ENCODE measurements at regions not wholly inside any gene's neighbourhood (a gene's known extent, or its start where the extent isn't known, plus 50 kb on each side); places are given as distances from the start of the nearest gene placed in this dataset.

DNA sequence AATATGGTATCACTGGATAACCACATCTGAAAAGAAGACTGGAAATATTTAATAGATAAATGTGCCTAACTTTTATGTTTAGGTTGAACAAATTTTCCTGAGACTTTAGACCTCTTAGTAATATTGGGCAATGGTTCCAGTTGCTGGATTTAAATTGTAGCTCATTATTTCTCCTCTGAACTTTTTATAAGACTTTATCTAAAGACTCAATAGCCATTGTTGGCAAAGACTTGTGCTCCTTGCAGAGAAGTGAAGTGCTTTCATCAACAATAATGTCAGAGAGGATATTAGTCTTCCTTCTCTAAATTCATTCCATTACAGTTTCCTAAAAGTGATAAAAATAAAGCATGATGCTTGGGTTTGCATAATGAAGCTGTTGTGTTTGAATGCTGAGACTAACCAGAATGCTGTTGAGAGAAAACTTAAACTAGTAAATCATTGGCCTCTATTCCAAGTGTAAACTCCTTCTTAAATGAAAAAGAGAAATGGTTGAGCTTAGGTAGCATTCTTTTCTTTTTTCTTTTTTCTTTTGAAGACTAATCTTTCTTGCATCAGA lies 200.2 kb downstream of the TMTC3 start (continued):
- TF ChIP-seq, protein P1, sequence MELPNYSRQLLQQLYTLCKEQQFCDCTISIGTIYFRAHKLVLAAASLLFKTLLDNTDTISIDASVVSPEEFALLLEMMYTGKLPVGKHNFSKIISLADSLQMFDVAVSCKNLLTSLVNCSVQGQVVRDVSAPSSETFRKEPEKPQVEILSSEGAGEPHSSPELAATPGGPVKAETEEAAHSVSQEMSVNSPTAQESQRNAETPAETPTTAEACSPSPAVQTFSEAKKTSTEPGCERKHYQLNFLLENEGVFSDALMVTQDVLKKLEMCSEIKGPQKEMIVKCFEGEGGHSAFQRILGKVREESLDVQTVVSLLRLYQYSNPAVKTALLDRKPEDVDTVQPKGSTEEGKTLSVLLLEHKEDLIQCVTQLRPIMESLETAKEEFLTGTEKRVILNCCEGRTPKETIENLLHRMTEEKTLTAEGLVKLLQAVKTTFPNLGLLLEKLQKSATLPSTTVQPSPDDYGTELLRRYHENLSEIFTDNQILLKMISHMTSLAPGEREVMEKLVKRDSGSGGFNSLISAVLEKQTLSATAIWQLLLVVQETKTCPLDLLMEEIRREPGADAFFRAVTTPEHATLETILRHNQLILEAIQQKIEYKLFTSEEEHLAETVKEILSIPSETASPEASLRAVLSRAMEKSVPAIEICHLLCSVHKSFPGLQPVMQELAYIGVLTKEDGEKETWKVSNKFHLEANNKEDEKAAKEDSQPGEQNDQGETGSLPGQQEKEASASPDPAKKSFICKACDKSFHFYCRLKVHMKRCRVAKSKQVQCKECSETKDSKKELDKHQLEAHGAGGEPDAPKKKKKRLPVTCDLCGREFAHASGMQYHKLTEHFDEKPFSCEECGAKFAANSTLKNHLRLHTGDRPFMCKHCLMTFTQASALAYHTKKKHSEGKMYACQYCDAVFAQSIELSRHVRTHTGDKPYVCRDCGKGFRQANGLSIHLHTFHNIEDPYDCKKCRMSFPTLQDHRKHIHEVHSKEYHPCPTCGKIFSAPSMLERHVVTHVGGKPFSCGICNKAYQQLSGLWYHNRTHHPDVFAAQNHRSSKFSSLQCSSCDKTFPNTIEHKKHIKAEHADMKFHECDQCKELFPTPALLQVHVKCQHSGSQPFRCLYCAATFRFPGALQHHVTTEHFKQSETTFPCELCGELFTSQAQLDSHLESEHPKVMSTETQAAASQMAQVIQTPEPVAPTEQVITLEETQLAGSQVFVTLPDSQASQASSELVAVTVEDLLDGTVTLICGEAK (IDR thresholded peaks at IDR 0.05; ENCODE audit: borderline replicate concordance) = no peak
- TF ChIP-seq HDAC2 (IDR thresholded peaks at IDR 0.05) (no peak), TBL1XR1 (IDR thresholded peaks at IDR 0.05; ENCODE audit: low read depth, low read length) (no peak)
- TF ChIP-seq, protein P2, sequence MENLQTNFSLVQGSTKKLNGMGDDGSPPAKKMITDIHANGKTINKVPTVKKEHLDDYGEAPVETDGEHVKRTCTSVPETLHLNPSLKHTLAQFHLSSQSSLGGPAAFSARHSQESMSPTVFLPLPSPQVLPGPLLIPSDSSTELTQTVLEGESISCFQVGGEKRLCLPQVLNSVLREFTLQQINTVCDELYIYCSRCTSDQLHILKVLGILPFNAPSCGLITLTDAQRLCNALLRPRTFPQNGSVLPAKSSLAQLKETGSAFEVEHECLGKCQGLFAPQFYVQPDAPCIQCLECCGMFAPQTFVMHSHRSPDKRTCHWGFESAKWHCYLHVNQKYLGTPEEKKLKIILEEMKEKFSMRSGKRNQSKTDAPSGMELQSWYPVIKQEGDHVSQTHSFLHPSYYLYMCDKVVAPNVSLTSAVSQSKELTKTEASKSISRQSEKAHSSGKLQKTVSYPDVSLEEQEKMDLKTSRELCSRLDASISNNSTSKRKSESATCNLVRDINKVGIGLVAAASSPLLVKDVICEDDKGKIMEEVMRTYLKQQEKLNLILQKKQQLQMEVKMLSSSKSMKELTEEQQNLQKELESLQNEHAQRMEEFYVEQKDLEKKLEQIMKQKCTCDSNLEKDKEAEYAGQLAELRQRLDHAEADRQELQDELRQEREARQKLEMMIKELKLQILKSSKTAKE (IDR thresholded peaks at IDR 0.05; ENCODE audit: low read depth, poor library complexity, severe bottlenecking) = no peak

DNA sequence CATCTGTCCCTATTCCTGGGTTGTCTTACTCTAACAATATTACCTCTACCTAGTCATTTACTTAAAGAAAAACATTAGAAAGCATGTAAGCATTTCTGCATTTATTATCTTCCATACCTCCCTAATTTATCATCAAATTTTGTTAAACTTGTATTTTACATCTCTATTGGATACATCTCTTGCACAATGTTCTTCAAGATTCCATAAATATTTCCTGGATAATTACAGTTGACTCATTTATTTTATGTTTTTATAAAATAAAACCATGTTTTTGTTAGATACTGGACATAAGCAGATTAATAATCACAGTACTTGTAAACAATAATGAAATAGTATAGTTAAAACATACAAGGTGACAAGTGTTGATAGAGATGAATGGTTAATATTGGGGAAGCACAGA lies 209.0 kb downstream of the TMTC3 start:
- POLR2A ChIA-PET = no interaction called here
- Histone ChIP-seq H3K36me3 (ENCODE audit: control insufficient read depth in 2 of 2, insufficient read depth in 2 of 2, low read length in 1 of 2) (no peaks in the 10 kb centered on the region), H3K9ac (ENCODE audit: control insufficient read depth, insufficient read depth, low read length) (no peak overlapping the region), H3K4me1 (ENCODE audit: control insufficient read depth, insufficient read depth, low read length) (no peaks in the 10 kb centered on the region), H4K20me1 (ENCODE audit: control insufficient read depth, insufficient read depth) (no peaks in the 10 kb centered on the region), H3K4me2 (ENCODE audit: control insufficient read depth, insufficient read depth) (no peak overlapping the region), H3K27me3 (replicated peaks in 1 of 2; ENCODE audit: control insufficient read depth in 2 of 2, insufficient read depth in 2 of 2, low read length in 1 of 2) (no peaks in the 10 kb centered on the region), H3K79me2 (ENCODE audit: control insufficient read depth, insufficient read depth, low read length) (no peaks in the 10 kb centered on the region), H3K9me3 (replicated peaks; ENCODE audit: control insufficient read depth, insufficient read depth, low read length) (no peaks in the 10 kb centered on the region), H3K27ac (ENCODE audit: control insufficient read depth, insufficient read depth) (no peak overlapping the region), H3K4me3 (no peak overlapping the region), H2AFZ (ENCODE audit: control insufficient read depth, low read depth, low read length) (no peak overlapping the region)
- BruUV-seq (replicated peaks) = no TSS peak
- intact Hi-C loops (cut with micrococcal nuclease; ENCODE audit: unreplicated experiment) = no loop called here
- SMC1A ChIA-PET (ENCODE audit: uncharacterized antibody, unreplicated experiment) = interaction anchor here (1.2 to 2.7 kb wide), 2 partner anchors 10 to 15 kb away, joined by 3 to 9 read pairs; no protein-coding TSS in a partner anchor
- DNase-seq (ENCODE audit: low read depth, low spot score) = no peak
- no peak for FAIRE-seq
- RAD21 ChIA-PET (ENCODE audit: unreplicated experiment) = no interaction called here
- in situ Hi-C loops (cut with MboI) = no loop called here
- no peak for ATAC-seq
- CTCF ChIA-PET = no interaction called here
- TF ChIP-seq BACH1 (IDR thresholded peaks at IDR 0.05; ENCODE audit: borderline replicate concordance) = no peak
- TF ChIP-seq ETV6 (conservative IDR thresholded peaks at IDR 0.05 in 1 of 2, IDR thresholded peaks at IDR 0.05 in 1 of 2; ENCODE audit: borderline replicate concordance in 1 of 2, low read depth in 1 of 2) = no peak
- no peak for TF ChIP-seq SIX5 (IDR thresholded peaks at IDR 0.05; ENCODE audit: low read depth, low read length, severe bottlenecking)
- no peak for TF ChIP-seq SP1 (IDR thresholded peaks at IDR 0.05; ENCODE audit: low read depth, low read length)
- TF ChIP-seq, protein P3, sequence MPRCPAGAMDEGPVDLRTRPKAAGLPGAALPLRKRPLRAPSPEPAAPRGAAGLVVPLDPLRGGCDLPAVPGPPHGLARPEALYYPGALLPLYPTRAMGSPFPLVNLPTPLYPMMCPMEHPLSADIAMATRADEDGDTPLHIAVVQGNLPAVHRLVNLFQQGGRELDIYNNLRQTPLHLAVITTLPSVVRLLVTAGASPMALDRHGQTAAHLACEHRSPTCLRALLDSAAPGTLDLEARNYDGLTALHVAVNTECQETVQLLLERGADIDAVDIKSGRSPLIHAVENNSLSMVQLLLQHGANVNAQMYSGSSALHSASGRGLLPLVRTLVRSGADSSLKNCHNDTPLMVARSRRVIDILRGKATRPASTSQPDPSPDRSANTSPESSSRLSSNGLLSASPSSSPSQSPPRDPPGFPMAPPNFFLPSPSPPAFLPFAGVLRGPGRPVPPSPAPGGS (IDR thresholded peaks at IDR 0.05; ENCODE audit: borderline replicate concordance, insufficient read depth, low read depth, low read length, poor library complexity, severe bottlenecking) = no peak
- TF ChIP-seq, protein P4, sequence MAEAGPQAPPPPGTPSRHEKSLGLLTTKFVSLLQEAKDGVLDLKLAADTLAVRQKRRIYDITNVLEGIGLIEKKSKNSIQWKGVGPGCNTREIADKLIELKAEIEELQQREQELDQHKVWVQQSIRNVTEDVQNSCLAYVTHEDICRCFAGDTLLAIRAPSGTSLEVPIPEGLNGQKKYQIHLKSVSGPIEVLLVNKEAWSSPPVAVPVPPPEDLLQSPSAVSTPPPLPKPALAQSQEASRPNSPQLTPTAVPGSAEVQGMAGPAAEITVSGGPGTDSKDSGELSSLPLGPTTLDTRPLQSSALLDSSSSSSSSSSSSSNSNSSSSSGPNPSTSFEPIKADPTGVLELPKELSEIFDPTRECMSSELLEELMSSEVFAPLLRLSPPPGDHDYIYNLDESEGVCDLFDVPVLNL (IDR thresholded peaks at IDR 0.05; ENCODE audit: low read depth, low read length) = no peak
- TF ChIP-seq TARDBP (IDR thresholded peaks at IDR 0.05; ENCODE audit: borderline replicate concordance) = no peak
- TF ChIP-seq TBL1XR1 (IDR thresholded peaks at IDR 0.05; ENCODE audit: low read depth, low read length) = no peak
- no peak for TF ChIP-seq PAX8 (IDR thresholded peaks at IDR 0.05)
